WERI-Rb-1 (cell line): ENCODE measurements at regions not wholly inside any gene's neighbourhood (a gene's known extent, or its start where the extent isn't known, plus 50 kb on each side); places are given as distances from the start of the nearest gene placed in this dataset.

Experiments used
- DNase-seq: peaks from one replicate; pipeline ENCODE4 v3.0.0-alpha.2; 2020
- H3K27ac ChIP-seq: fragments of 250-450 bp; sonication (Bioruptor Pico); 2 replicates; pipeline ENCODE4 v1.5.1; 2020; ENCODE audit warnings: mild to moderate bottlenecking, moderate library complexity
- H3K27me3 ChIP-seq: fragments of 250-450 bp; sonication (Bioruptor Pico); 2 replicates; pipeline ENCODE4 v1.5.1; 2021; ENCODE audit warnings: mild to moderate bottlenecking, low read depth, moderate library complexity; ENCODE audit not compliant: insufficient read depth, severe bottlenecking
- H3K36me3 ChIP-seq: fragments of 250-450 bp; sonication (Bioruptor Pico); 2 replicates; pipeline ENCODE4 v1.5.1; 2020; ENCODE audit warnings: mild to moderate bottlenecking, moderate library complexity
- H3K4me3 ChIP-seq: 2 replicates; pipeline ENCODE4 v1.5.1; 2011; ENCODE audit warnings: low read depth, mild to moderate bottlenecking, control low read depth, low read length
- H3K9me3 ChIP-seq: fragments of 250-450 bp; sonication (Bioruptor Pico); 2 replicates; pipeline ENCODE4 v1.5.1; 2021; ENCODE audit warnings: mild to moderate bottlenecking, moderate library complexity; ENCODE audit not compliant: severe bottlenecking
- CTCF ChIP-seq: IDR thresholded peaks from 2 replicates; pipeline ENCODE4 v1.5.1; 2011; ENCODE audit warnings: low read depth, mild to moderate bottlenecking, control low read depth, inconsistent platforms, low read length

- no peak for TF ChIP-seq CTCF
- no peak for DNase-seq
- H3K27me3 ChIP-seq = no peaks in the 10 kb centered on the region
- H3K27ac ChIP-seq = no peak overlapping the region
- no peaks in the 10 kb centered on the region for H3K36me3 ChIP-seq
- H3K4me3 ChIP-seq = no peak overlapping the region
- H3K9me3 ChIP-seq = no peaks in the 10 kb centered on the region
These were observed 624.5 kb downstream of the PLOD2 start for GRCh38 chr3:145536461-145536860.

GRCh38 chr3:145550522-145550921 lies 610.5 kb downstream of the PLOD2 start:
- Histone ChIP-seq H3K9me3 (no peaks in the 10 kb centered on the region), H3K36me3 (no peaks in the 10 kb centered on the region)

GRCh38 chr3:145557405-145557804 lies 603.6 kb downstream of the PLOD2 start:
- DNase-seq = no peak
- TF ChIP-seq CTCF = no peak
- no peak overlapping the region for H3K27ac ChIP-seq

More at GRCh38 chr3:145550522-145550921, 610.5 kb downstream of the PLOD2 start:
- Histone ChIP-seq H3K4me3 (no peak overlapping the region), H3K27me3 (no peaks in the 10 kb centered on the region), H3K27ac (no peak overlapping the region)
- DNase-seq = no peak
- TF ChIP-seq CTCF = no peak

GRCh38 chr3:145578471-145578870 lies 582.5 kb downstream of the PLOD2 start:
- no peaks in the 10 kb centered on the region for H3K27me3 ChIP-seq
- H3K4me3 ChIP-seq = no peak overlapping the region
- no peaks in the 10 kb centered on the region for H3K36me3 ChIP-seq
- DNase-seq = no peak
- H3K9me3 ChIP-seq = no peaks in the 10 kb centered on the region
- H3K27ac ChIP-seq = no peak overlapping the region
- TF ChIP-seq CTCF = no peak

More at GRCh38 chr3:145557405-145557804, 603.6 kb downstream of the PLOD2 start:
- H3K9me3 ChIP-seq = no peaks in the 10 kb centered on the region
- no peaks in the 10 kb centered on the region for H3K36me3 ChIP-seq
- no peak overlapping the region for H3K4me3 ChIP-seq
- no peaks in the 10 kb centered on the region for H3K27me3 ChIP-seq

GRCh38 chr3:145581694-145582093 lies 579.3 kb downstream of the PLOD2 start:
- H3K27ac ChIP-seq = no peak overlapping the region
- no peak for DNase-seq
- no peak overlapping the region for H3K4me3 ChIP-seq
- H3K9me3 ChIP-seq = no peaks in the 10 kb centered on the region
- TF ChIP-seq CTCF = no peak
- no peaks in the 10 kb centered on the region for H3K27me3 ChIP-seq
- no peaks in the 10 kb centered on the region for H3K36me3 ChIP-seq

GRCh38 chr3:145604851-145605250 lies 556.1 kb downstream of the PLOD2 start:
- no peak overlapping the region for H3K4me3 ChIP-seq
- TF ChIP-seq CTCF = no peak
- H3K9me3 ChIP-seq = no peaks in the 10 kb centered on the region
- H3K27ac ChIP-seq = no peak overlapping the region
- no peak for DNase-seq
- no peaks in the 10 kb centered on the region for H3K36me3 ChIP-seq
- H3K27me3 ChIP-seq = no peaks in the 10 kb centered on the region
